ENCODE measurements at regions not wholly inside any gene's neighbourhood (a gene's known extent, or its start where the extent isn't known, plus 50 kb on each side); places are given as distances from the start of the nearest gene placed in this dataset.
A peak's percentile ranks its signal among the peaks of the same experiment; 100 is the strongest.

DNA sequence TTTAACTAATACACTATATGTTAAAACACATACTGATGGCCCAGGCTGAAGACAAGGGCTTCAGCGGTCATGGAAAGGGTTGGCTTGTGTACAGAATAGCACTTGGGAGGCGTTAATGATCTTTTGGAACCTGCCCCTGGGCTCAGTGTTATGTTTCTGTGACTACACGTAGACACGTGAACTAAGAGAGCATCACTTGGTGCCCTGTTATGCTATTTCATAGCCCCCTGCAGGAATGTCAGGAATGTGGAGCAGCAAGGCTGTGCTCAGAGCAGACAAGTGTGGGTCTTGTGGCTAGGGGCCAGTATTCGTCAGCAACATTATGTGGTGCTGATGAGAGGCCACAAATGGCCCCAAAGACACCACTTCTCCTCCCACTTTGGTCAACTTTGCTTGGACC lies 132.4 kb downstream of the MAP3K21 start:
- Histone ChIP-seq H2BK5ac (ENCODE audit: insufficient read length, low read length) (no peak overlapping the region), H4K5ac (ENCODE audit: insufficient read length, low read depth, low read length) (no peak overlapping the region), H3K4ac (ENCODE audit: low read depth, low read length) (no peak overlapping the region), H3K27ac (ENCODE audit: insufficient read length, low read depth, low read length) (no peak overlapping the region), H3K18ac (ENCODE audit: insufficient read length, low read depth, low read length) (no peak overlapping the region), H3K9ac (ENCODE audit: extremely low read depth, insufficient read length, low read length) (no peak overlapping the region), H2AFZ (ENCODE audit: low read length) (no peak overlapping the region), H3T11ph (ENCODE audit: low read length) (no peak overlapping the region), H2BK20ac (ENCODE audit: low read depth, low read length, poor library complexity, severe bottlenecking) (no peak overlapping the region), H3K9me3 (ENCODE audit: control insufficient read depth, low read depth, low read length) (no peaks in the 10 kb centered on the region), H3K23ac (ENCODE audit: insufficient read length, low read depth, low read length) (no peak overlapping the region), H3K79me1 (ENCODE audit: insufficient read depth, low read depth, low read length, poor library complexity, severe bottlenecking) (no peaks in the 10 kb centered on the region), H2AK5ac (ENCODE audit: insufficient read length, low read length) (no peak overlapping the region), H4K91ac (ENCODE audit: insufficient read length, low read depth, low read length) (no peak overlapping the region), H3K14ac (ENCODE audit: insufficient read depth, low read length) (no peak overlapping the region), H3K4me2 (ENCODE audit: insufficient read depth, insufficient read length, low read length) (no peak overlapping the region), H3K27me3 (ENCODE audit: insufficient read depth, low read length) (no peaks in the 10 kb centered on the region), H3K23me2 (ENCODE audit: insufficient read length, low read depth, low read length, poor library complexity, severe bottlenecking) (no peaks in the 10 kb centered on the region), H4K8ac (replicated peaks; ENCODE audit: insufficient read length, low read depth, low read length) (no peak overlapping the region), H2BK120ac (ENCODE audit: low read depth, low read length, poor library complexity, severe bottlenecking) (no peak overlapping the region), H3K79me2 (ENCODE audit: insufficient read depth, low read length) (no peaks in the 10 kb centered on the region), H2BK12ac (ENCODE audit: insufficient read length, low read depth, low read length) (no peak overlapping the region), H4K20me1 (ENCODE audit: control insufficient read depth, insufficient read depth, insufficient read length) (no peaks in the 10 kb centered on the region), H3K56ac (ENCODE audit: insufficient read length, low read depth, low read length) (no peak overlapping the region), H2BK15ac (ENCODE audit: low read depth, low read length) (no peak overlapping the region), H3K4me1 (ENCODE audit: insufficient read depth, low read length) (peaks cover 4% of the 10 kb centered on the region)
- no CpG with 5 or more reads among the region's 5 CpGs for WGBS (ENCODE audit: extremely low coverage, insufficient read length, low lambda C conversion rate)
- TF ChIP-seq, protein P1, sequence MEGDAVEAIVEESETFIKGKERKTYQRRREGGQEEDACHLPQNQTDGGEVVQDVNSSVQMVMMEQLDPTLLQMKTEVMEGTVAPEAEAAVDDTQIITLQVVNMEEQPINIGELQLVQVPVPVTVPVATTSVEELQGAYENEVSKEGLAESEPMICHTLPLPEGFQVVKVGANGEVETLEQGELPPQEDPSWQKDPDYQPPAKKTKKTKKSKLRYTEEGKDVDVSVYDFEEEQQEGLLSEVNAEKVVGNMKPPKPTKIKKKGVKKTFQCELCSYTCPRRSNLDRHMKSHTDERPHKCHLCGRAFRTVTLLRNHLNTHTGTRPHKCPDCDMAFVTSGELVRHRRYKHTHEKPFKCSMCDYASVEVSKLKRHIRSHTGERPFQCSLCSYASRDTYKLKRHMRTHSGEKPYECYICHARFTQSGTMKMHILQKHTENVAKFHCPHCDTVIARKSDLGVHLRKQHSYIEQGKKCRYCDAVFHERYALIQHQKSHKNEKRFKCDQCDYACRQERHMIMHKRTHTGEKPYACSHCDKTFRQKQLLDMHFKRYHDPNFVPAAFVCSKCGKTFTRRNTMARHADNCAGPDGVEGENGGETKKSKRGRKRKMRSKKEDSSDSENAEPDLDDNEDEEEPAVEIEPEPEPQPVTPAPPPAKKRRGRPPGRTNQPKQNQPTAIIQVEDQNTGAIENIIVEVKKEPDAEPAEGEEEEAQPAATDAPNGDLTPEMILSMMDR (conservative IDR thresholded peaks at IDR 0.05), result no peak
- H3K36me3 Mint-ChIP-seq (ENCODE audit: insufficient read depth in 1 of 3, low read depth in 3 of 3), result no peaks in the 10 kb centered on the region
- DNase-seq, result no peak
- no peaks in the 10 kb centered on the region for H3K27me3 Mint-ChIP-seq (ENCODE audit: low read depth)
- peak overlapping the region in 2 of 3 experiments; percentile 6 to 11; a peak in 3 of 7 replicates for H3K27ac Mint-ChIP-seq
- H3K9me3 Mint-ChIP-seq, result no peaks in the 10 kb centered on the region; a peak in 1 of 5 replicates
- H3K4me1 Mint-ChIP-seq, result peaks cover 17 to 19% of the 10 kb centered on the region in 2 experiments
- H3K4me3 Mint-ChIP-seq, result no peak overlapping the region

Measured in H9 (cell line).